A549 (cell line): ENCODE measurements at regions not wholly inside any gene's neighbourhood (a gene's known extent, or its start where the extent isn't known, plus 50 kb on each side); places are given as distances from the start of the nearest gene placed in this dataset.

Source experiments
- MAZ ChIP-seq: fragments of 150-350 bp; IDR thresholded peaks from 2 replicates; pipeline ENCODE4 v1.6.1; 2014; ENCODE audit warnings: antibody characterized with exemption, low read depth, low read length, borderline replicate concordance
- ZC3H11A ChIP-seq: fragments of 450-650 bp; IDR thresholded peaks from 2 replicates; pipeline ENCODE4 v1.6.1; 2014; ENCODE audit warnings: antibody characterized with exemption, mild to moderate bottlenecking
- TF ChIP-seq, protein P1 (sequence below): fragments of >200 bp; sonication (Bioruptor Twin); formaldehyde crosslinking; IDR thresholded peaks from 3 replicates; pipeline ENCODE4 v1.5.1; 2016
- TF ChIP-seq, protein P2 (sequence below): fragments of 200-600 bp; sonication (generic); IDR thresholded peaks from 2 replicates; pipeline ENCODE4 v1.6.1; 2016; ENCODE audit warnings: antibody characterized with exemption, mild to moderate bottlenecking, moderate library complexity

DNA sequence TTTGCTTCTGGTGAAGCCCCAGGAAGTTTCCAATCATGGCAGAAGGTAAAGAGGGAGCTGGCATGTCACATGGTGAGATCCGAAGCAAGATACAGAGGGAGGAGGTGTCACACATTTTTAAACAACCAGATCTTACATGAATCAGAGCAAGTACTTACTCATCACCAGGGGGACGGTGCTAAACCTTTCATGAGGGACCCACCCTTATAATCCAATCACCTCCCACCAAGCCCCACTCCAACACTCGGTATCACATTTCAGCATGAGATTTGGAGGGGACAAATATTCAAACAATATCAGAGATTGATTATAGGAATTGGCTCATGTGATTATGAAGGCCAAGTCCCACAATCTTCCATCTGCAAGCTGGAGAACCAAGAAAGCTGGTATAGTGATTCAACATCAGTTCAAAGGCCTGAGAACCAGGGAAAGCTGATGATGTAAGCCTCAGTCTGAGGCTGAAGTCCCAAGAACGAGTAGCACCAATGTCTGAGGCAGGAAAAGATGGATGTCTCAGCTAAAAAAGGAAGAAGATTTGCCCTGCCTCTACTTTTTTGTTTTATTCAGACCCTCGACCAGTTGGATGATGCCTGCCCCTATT is 58.6 kb upstream of the WDFY2 start:
- TF ChIP-seq, protein P1, sequence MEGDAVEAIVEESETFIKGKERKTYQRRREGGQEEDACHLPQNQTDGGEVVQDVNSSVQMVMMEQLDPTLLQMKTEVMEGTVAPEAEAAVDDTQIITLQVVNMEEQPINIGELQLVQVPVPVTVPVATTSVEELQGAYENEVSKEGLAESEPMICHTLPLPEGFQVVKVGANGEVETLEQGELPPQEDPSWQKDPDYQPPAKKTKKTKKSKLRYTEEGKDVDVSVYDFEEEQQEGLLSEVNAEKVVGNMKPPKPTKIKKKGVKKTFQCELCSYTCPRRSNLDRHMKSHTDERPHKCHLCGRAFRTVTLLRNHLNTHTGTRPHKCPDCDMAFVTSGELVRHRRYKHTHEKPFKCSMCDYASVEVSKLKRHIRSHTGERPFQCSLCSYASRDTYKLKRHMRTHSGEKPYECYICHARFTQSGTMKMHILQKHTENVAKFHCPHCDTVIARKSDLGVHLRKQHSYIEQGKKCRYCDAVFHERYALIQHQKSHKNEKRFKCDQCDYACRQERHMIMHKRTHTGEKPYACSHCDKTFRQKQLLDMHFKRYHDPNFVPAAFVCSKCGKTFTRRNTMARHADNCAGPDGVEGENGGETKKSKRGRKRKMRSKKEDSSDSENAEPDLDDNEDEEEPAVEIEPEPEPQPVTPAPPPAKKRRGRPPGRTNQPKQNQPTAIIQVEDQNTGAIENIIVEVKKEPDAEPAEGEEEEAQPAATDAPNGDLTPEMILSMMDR = no peak
- TF ChIP-seq, protein P2, sequence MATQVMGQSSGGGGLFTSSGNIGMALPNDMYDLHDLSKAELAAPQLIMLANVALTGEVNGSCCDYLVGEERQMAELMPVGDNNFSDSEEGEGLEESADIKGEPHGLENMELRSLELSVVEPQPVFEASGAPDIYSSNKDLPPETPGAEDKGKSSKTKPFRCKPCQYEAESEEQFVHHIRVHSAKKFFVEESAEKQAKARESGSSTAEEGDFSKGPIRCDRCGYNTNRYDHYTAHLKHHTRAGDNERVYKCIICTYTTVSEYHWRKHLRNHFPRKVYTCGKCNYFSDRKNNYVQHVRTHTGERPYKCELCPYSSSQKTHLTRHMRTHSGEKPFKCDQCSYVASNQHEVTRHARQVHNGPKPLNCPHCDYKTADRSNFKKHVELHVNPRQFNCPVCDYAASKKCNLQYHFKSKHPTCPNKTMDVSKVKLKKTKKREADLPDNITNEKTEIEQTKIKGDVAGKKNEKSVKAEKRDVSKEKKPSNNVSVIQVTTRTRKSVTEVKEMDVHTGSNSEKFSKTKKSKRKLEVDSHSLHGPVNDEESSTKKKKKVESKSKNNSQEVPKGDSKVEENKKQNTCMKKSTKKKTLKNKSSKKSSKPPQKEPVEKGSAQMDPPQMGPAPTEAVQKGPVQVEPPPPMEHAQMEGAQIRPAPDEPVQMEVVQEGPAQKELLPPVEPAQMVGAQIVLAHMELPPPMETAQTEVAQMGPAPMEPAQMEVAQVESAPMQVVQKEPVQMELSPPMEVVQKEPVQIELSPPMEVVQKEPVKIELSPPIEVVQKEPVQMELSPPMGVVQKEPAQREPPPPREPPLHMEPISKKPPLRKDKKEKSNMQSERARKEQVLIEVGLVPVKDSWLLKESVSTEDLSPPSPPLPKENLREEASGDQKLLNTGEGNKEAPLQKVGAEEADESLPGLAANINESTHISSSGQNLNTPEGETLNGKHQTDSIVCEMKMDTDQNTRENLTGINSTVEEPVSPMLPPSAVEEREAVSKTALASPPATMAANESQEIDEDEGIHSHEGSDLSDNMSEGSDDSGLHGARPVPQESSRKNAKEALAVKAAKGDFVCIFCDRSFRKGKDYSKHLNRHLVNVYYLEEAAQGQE = no peak
- TF ChIP-seq ZC3H11A (no peak), MAZ (no peak)
